Neural crest cell (in vitro differentiated cells): ENCODE measurements at regions not wholly inside any gene's neighbourhood (a gene's known extent, or its start where the extent isn't known, plus 50 kb on each side); places are given as distances from the start of the nearest gene placed in this dataset.

Source experiments
- DNase-seq: peaks from one replicate; pipeline ENCODE4 v3.0.0; 2021; ENCODE audit warnings: low read depth, mixed read lengths, low spot score
- H3K27ac Mint-ChIP-seq: one replicate; pipeline ENCODE4 v1.8.0; 2021; ENCODE audit warnings: mild to moderate bottlenecking, mixed read lengths; ENCODE audit not compliant: unreplicated experiment
- H3K27me3 Mint-ChIP-seq: 2 replicates; pipeline ENCODE4 v1.8.0; 2021; ENCODE audit warnings: low read depth, mild to moderate bottlenecking, mixed read lengths
- H3K36me3 Mint-ChIP-seq: 2 replicates; pipeline ENCODE4 v1.8.0; 2021; ENCODE audit warnings: low read depth, mild to moderate bottlenecking, mixed read lengths
- H3K4me1 Mint-ChIP-seq: 2 replicates; pipeline ENCODE4 v1.8.0; 2021; ENCODE audit warnings: mixed read lengths
- H3K4me3 Mint-ChIP-seq: one replicate; pipeline ENCODE4 v1.8.0; 2021; ENCODE audit warnings: mild to moderate bottlenecking, mixed read lengths
- H3K9me3 Mint-ChIP-seq: 2 replicates; pipeline ENCODE4 v1.8.0; 2021; ENCODE audit warnings: mixed read lengths
- CTCF ChIP-seq: fragments of 200-600 bp; sonication (generic); conservative IDR thresholded peaks from 2 replicates; pipeline ENCODE4 v1.5.0; 2021; ENCODE audit warnings: antibody characterized with exemption, mild to moderate bottlenecking

DNA sequence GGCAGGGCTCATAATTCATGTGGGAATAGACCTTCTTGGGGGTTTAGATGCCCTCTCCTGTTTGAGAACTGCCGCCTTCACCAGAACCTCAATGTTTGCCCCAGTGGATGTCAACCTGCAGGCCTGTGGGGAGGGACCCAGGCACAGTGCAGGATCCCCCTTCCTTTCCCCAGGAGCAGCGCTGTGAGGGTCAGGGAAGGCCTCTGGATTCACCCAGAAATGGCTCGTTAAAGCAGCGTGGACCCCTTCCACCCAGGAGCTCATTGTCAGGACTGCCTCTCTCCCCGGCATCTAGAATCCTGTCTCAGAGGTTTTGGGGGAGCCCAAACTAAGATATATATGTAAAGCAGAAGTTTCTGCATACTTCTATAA lies 188.3 kb downstream of the GADD45G start:
- DNase-seq = no peak
- no peak overlapping the region for H3K27ac Mint-ChIP-seq
- TF ChIP-seq CTCF = no peak
- H3K9me3 Mint-ChIP-seq = no peaks in the 10 kb centered on the region
- H3K27me3 Mint-ChIP-seq = peaks cover 2% of the 10 kb centered on the region
- H3K36me3 Mint-ChIP-seq = no peaks in the 10 kb centered on the region
- H3K4me3 Mint-ChIP-seq = no peak overlapping the region
- H3K4me1 Mint-ChIP-seq = no peaks in the 10 kb centered on the region

GRCh38 chr9:89793551-89793950 lies 188.7 kb downstream of the GADD45G start:
- no peak overlapping the region for H3K4me3 Mint-ChIP-seq
- H3K4me1 Mint-ChIP-seq = no peaks in the 10 kb centered on the region
- H3K27me3 Mint-ChIP-seq = peaks cover 2% of the 10 kb centered on the region
- H3K9me3 Mint-ChIP-seq = no peaks in the 10 kb centered on the region
- no peak for DNase-seq
- no peak for TF ChIP-seq CTCF
- H3K36me3 Mint-ChIP-seq = no peaks in the 10 kb centered on the region
- no peak overlapping the region for H3K27ac Mint-ChIP-seq

- no peak overlapping the region for H3K4me3 Mint-ChIP-seq
- no peaks in the 10 kb centered on the region for H3K27me3 Mint-ChIP-seq
- no peak for DNase-seq
- no peaks in the 10 kb centered on the region for H3K36me3 Mint-ChIP-seq
- no peak overlapping the region for H3K27ac Mint-ChIP-seq
- no peaks in the 10 kb centered on the region for H3K4me1 Mint-ChIP-seq
- no peaks in the 10 kb centered on the region for H3K9me3 Mint-ChIP-seq
- TF ChIP-seq CTCF = no peak
Measured at GRCh38 chr9:89794918-89795317, 190.1 kb downstream of the GADD45G start.

DNA sequence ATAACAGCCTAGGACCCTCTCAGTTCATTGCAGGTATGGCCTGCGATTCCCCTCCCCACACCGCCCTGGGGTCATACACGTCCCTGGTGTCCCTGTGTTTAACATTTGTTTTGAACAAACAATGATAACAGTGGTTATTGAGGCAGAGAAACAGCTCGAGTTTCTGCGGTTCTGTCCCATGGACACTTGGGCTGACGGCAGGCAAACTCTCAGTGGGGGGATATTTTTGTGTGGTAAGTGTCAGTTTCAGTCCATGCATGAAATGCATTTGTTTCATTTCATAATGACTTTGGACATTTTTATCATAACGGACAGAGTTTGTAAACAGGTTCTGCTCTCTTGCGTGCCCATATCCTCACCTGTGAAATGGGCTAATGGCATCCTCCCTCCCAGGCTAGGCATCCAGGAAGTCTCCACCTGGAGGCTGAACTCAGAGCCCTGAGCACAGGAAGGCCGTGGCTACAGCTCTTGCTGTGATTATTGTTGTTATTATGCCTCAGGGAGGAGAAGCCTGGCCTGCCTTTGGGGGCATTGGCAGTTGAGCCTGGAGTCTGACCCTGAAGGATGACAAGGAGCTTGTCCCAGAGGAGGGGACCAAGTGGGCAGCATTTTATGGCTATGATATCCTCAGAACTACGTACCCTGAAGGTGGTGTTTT lies 190.9 kb downstream of the GADD45G start:
- Mint-ChIP-seq H3K9me3 (no peaks in the 10 kb centered on the region), H3K36me3 (no peaks in the 10 kb centered on the region), H3K27ac (no peak overlapping the region), H3K27me3 (no peaks in the 10 kb centered on the region), H3K4me3 (no peak overlapping the region), H3K4me1 (no peaks in the 10 kb centered on the region)
- no peak for TF ChIP-seq CTCF
- DNase-seq = no peak

GRCh38 chr9:89796606-89797005 lies 191.8 kb downstream of the GADD45G start:
- H3K4me1 Mint-ChIP-seq = no peaks in the 10 kb centered on the region
- no peak for TF ChIP-seq CTCF
- H3K4me3 Mint-ChIP-seq = no peak overlapping the region
- DNase-seq = no peak
- H3K27ac Mint-ChIP-seq = no peak overlapping the region
- H3K36me3 Mint-ChIP-seq = no peaks in the 10 kb centered on the region
- no peaks in the 10 kb centered on the region for H3K27me3 Mint-ChIP-seq
- no peaks in the 10 kb centered on the region for H3K9me3 Mint-ChIP-seq
